HL-60 (cell line): ENCODE measurements at regions not wholly inside any gene's neighbourhood (a gene's known extent, or its start where the extent isn't known, plus 50 kb on each side); places are given as distances from the start of the nearest gene placed in this dataset.

Experiments
- DNase-seq, 2 experiments: peaks; one replicate each; pipeline ENCODE4 v3.0.0-alpha.2; 2010 to 2020; ENCODE audit warnings: low read depth in 1 of 2, low spot score in 1 of 2
- H3K27ac ChIP-seq: fragments of 250-450 bp; sonication (Bioruptor Pico); replicated peaks from 2 replicates; pipeline ENCODE4 v1.5.1; 2020; ENCODE audit warnings: mild to moderate bottlenecking, moderate library complexity
- H3K27me3 ChIP-seq: fragments of 250-450 bp; sonication (Bioruptor Pico); 2 replicates; pipeline ENCODE4 v1.5.1; 2021; ENCODE audit warnings: mild to moderate bottlenecking, moderate library complexity; ENCODE audit not compliant: insufficient read depth, poor library complexity, severe bottlenecking
- H3K4me3 ChIP-seq: replicated peaks from 2 replicates; pipeline ENCODE4 v1.5.1; 2011; ENCODE audit warnings: mild to moderate bottlenecking, control low read depth, low read length; ENCODE audit not compliant: insufficient read depth
- GABPA ChIP-seq: IDR thresholded peaks from 2 replicates; pipeline ENCODE4 v1.6.1; 2012; ENCODE audit warnings: low read depth
- POLR2AphosphoS5 ChIP-seq: IDR thresholded peaks from 2 replicates; pipeline ENCODE4 v1.6.1; 2012; ENCODE audit warnings: low read depth
- SPI1 ChIP-seq: IDR thresholded peaks from 2 replicates; pipeline ENCODE4 v1.6.1; 2012; ENCODE audit warnings: low read depth, mild to moderate bottlenecking, borderline replicate concordance
- TF ChIP-seq, protein P1 (sequence below): IDR thresholded peaks from 2 replicates; pipeline ENCODE4 v1.6.1; 2012; ENCODE audit warnings: low read depth; ENCODE audit not compliant: insufficient replicate concordance
- TF ChIP-seq, protein P2 (sequence below): IDR thresholded peaks from one replicate; pipeline ENCODE4 v1.5.1; 2011; ENCODE audit warnings: low read length, control low read depth, inconsistent platforms; ENCODE audit not compliant: insufficient read depth

DNA sequence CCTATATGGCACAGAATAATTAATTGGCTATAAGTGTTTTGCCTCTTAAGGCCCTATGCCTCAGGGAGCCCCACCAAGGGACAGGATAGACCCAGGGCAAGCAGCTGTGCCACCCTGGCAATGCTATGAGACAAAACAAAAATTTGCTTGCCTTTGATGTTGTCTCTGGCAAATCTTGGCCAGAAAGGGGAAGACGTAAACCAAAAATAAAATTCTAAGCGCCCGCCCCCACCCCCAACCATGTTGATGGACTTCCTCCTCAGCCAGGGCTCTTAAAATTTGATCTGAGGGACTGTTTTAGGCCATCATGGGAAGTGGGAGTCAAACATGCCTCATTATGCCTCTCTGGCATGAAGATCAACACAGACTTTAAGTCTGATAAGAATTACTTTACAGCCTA, 130.5 kb upstream of the APOOL start:
- peak in 1 of 2 experiments; percentile 9 for DNase-seq
- Histone ChIP-seq H3K27me3 (no peaks in the 10 kb centered on the region), H3K27ac (no peak overlapping the region), H3K4me3 (no peak overlapping the region)
- TF ChIP-seq POLR2AphosphoS5 (no peak), SPI1 (peak; percentile 29; the same call in 1 of the 2 replicates), GABPA (no peak)
- TF ChIP-seq, protein P1, sequence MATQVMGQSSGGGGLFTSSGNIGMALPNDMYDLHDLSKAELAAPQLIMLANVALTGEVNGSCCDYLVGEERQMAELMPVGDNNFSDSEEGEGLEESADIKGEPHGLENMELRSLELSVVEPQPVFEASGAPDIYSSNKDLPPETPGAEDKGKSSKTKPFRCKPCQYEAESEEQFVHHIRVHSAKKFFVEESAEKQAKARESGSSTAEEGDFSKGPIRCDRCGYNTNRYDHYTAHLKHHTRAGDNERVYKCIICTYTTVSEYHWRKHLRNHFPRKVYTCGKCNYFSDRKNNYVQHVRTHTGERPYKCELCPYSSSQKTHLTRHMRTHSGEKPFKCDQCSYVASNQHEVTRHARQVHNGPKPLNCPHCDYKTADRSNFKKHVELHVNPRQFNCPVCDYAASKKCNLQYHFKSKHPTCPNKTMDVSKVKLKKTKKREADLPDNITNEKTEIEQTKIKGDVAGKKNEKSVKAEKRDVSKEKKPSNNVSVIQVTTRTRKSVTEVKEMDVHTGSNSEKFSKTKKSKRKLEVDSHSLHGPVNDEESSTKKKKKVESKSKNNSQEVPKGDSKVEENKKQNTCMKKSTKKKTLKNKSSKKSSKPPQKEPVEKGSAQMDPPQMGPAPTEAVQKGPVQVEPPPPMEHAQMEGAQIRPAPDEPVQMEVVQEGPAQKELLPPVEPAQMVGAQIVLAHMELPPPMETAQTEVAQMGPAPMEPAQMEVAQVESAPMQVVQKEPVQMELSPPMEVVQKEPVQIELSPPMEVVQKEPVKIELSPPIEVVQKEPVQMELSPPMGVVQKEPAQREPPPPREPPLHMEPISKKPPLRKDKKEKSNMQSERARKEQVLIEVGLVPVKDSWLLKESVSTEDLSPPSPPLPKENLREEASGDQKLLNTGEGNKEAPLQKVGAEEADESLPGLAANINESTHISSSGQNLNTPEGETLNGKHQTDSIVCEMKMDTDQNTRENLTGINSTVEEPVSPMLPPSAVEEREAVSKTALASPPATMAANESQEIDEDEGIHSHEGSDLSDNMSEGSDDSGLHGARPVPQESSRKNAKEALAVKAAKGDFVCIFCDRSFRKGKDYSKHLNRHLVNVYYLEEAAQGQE, result no peak
- TF ChIP-seq, protein P2, sequence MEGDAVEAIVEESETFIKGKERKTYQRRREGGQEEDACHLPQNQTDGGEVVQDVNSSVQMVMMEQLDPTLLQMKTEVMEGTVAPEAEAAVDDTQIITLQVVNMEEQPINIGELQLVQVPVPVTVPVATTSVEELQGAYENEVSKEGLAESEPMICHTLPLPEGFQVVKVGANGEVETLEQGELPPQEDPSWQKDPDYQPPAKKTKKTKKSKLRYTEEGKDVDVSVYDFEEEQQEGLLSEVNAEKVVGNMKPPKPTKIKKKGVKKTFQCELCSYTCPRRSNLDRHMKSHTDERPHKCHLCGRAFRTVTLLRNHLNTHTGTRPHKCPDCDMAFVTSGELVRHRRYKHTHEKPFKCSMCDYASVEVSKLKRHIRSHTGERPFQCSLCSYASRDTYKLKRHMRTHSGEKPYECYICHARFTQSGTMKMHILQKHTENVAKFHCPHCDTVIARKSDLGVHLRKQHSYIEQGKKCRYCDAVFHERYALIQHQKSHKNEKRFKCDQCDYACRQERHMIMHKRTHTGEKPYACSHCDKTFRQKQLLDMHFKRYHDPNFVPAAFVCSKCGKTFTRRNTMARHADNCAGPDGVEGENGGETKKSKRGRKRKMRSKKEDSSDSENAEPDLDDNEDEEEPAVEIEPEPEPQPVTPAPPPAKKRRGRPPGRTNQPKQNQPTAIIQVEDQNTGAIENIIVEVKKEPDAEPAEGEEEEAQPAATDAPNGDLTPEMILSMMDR, result no peak

DNA sequence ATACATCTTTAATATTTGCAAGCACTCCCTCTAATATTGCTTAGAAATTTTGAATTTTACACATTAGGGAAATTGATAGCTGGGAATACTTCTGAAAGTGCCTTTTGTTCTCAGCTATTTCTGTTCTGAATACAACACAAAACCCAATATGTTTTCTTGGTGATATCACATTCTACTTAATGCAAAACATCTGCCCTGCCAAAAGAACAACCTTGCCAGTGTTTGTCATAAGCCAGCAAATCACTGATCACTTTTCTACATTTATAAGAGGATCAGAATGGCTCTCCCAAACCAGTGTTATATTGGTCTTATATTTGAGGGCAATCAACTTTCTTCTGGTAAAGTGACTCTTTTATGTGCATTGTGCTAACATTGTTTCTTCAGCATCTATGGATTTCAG, 126.8 kb upstream of the APOOL start:
- Histone ChIP-seq H3K4me3 (no peak overlapping the region), H3K27ac (no peak overlapping the region), H3K27me3 (no peaks in the 10 kb centered on the region)
- DNase-seq, result no peak
- TF ChIP-seq GABPA (no peak), POLR2AphosphoS5 (no peak), SPI1 (no peak)
- TF ChIP-seq, protein P2, result no peak
- TF ChIP-seq, protein P1, result no peak

DNA sequence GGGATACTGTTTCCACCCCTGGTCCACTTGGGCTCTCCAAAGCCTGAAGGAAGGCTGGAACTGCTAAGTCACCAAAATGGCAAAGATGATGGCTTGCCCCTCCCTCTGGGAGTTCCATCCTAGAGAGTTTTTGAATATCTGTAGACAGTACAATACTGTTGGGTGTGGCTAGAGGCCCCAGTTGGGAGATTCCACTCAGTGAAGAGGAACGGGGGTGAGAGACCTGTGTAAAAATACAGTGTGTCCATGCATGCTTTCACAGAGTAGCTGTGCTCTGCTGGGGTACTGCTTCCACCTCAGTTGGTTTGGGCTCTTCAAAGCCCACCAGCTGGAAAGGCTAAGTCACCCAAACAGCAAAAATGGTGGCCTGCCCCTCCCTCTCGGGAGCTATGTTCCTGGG, 109.8 kb upstream of the APOOL start:
- no peak overlapping the region for H3K27ac ChIP-seq
- TF ChIP-seq GABPA, result no peak
- TF ChIP-seq POLR2AphosphoS5, result no peak
- TF ChIP-seq, protein P2, result no peak
- TF ChIP-seq, protein P1, result no peak
- no peak for TF ChIP-seq SPI1
- H3K27me3 ChIP-seq, result no peaks in the 10 kb centered on the region
- DNase-seq, result no peak
- no peak overlapping the region for H3K4me3 ChIP-seq
